GM12865 (cell line): ENCODE measurements at regions not wholly inside any gene's neighbourhood (a gene's known extent, or its start where the extent isn't known, plus 50 kb on each side); places are given as distances from the start of the nearest gene placed in this dataset.
"Not testable (repeated sequence)": the region's sequence is repeated elsewhere in the genome, so short reads cannot be mapped to it uniquely, and the experiment has no call there.

Experiments used
- DNase-seq: peaks from one replicate; pipeline ENCODE4 v3.0.0; 2010; ENCODE audit warnings: low read depth
- H3K4me3 ChIP-seq: 2 replicates; pipeline ENCODE4 v1.5.1; 2011; ENCODE audit warnings: mild to moderate bottlenecking, low read depth, low read length, control low read depth
- TF ChIP-seq, protein P1 (sequence below): IDR thresholded peaks from 2 replicates; pipeline ENCODE4 v1.5.1; 2011; ENCODE audit warnings: low read length, control low read depth, low read depth, inconsistent platforms; ENCODE audit not compliant: insufficient read depth; ENCODE audit errors: missing control alignments

DNA sequence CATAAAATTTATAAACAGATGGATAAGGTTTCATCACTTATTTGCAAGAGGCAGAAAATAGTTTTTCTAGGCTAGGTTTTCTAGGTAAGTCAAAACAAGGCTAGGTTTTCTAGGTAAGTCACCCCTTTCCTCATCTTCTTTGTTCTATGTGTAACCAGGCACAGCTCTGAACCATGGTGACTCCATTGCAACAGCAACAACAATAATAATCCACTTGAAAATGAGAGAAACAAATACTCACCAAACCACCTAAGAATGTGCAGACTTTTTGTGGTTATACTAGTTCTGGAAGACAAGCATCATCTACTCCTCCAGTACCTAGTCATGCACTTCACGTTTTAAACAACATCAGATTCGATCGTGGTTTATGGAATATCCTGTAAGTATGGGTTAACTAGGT is 237.4 kb upstream of the ACVR2A start:
- no peak overlapping the region for H3K4me3 ChIP-seq
- TF ChIP-seq, protein P1, sequence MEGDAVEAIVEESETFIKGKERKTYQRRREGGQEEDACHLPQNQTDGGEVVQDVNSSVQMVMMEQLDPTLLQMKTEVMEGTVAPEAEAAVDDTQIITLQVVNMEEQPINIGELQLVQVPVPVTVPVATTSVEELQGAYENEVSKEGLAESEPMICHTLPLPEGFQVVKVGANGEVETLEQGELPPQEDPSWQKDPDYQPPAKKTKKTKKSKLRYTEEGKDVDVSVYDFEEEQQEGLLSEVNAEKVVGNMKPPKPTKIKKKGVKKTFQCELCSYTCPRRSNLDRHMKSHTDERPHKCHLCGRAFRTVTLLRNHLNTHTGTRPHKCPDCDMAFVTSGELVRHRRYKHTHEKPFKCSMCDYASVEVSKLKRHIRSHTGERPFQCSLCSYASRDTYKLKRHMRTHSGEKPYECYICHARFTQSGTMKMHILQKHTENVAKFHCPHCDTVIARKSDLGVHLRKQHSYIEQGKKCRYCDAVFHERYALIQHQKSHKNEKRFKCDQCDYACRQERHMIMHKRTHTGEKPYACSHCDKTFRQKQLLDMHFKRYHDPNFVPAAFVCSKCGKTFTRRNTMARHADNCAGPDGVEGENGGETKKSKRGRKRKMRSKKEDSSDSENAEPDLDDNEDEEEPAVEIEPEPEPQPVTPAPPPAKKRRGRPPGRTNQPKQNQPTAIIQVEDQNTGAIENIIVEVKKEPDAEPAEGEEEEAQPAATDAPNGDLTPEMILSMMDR: no peak
- no peak for DNase-seq

DNA sequence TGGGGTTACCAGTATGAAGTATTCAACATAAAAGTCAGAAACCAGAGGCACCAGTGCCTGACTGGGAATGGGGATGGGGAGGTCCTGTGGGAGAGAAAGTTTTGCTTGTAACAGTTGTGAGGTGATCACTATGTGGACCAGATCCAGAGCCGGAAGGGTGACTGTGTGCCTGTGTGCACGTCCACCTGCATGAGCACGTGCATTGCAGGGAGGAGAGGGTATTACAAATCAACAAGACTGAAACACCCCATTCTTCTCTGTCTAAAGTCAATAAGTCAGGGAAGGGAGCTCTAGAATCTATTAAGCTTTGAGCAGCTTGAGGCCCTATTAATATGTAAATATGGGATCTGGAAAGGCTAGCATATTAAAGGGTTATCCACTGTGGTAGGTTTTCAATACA is 241.0 kb upstream of the ACVR2A start:
- DNase-seq: no peak
- no peak overlapping the region for H3K4me3 ChIP-seq
- TF ChIP-seq, protein P1: no peak

DNA sequence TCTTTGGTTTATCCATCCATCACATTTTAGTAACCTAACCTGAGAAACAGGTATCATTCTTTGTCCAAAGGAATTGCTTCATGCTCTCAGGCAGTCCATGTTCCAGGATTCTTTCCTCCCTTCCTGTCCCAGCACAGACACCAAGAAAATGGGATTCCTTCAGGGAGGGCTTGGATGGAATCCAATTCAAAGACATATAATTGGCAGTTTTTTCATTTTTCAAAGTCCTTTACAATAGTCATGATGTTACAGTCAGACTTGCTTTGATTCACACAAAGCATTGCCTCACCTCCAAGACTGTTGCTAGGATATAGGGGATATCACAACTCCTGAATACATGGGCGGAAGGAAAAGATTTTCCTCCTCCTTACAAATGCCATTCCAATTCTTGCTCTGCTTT is 241.4 kb upstream of the ACVR2A start:
- TF ChIP-seq, protein P1: no peak
- DNase-seq: no peak
- no peak overlapping the region for H3K4me3 ChIP-seq

DNA sequence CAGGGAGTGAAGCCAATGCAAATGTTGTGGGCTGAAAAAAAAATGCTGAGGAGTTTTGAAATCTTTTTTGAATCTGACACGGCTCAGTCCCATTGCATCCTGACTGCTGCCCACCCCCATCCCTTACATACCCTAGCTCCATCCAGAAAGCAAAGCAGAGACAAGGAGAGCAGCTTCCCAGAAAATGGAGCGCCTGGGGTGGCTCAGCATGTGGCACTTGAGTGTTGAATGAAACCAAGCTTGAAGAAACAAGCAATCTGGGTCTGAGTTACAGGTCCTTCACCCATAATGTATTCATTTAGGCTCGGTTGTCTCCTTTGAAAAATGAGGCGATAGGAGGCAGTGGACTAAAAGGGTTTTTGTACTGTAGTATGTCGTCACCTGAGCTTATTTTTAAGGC is 244.2 kb upstream of the ACVR2A start:
- no peak overlapping the region for H3K4me3 ChIP-seq
- TF ChIP-seq, protein P1: no peak
- DNase-seq: no peak

DNA sequence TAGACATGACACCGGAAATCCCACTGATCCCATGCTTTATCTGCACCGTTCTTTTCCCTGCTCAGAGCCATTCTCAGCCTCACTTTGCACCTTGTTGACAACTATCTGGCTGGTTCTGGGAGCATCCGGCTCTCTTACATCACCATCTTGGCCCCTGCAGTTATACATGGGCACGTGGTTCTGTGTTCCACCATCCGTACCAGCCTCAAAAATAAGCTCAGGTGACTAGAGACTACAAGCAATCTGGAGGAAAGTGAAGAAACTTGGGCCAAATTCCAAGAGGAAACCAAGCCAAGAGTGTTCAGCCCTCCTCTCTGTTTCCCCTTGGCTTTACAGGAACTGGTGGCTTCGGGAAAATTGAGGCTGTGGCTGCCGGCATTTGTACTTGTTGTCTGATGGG is 244.6 kb upstream of the ACVR2A start:
- no peak for DNase-seq
- TF ChIP-seq, protein P1: no peak
- H3K4me3 ChIP-seq: no peak overlapping the region

DNA sequence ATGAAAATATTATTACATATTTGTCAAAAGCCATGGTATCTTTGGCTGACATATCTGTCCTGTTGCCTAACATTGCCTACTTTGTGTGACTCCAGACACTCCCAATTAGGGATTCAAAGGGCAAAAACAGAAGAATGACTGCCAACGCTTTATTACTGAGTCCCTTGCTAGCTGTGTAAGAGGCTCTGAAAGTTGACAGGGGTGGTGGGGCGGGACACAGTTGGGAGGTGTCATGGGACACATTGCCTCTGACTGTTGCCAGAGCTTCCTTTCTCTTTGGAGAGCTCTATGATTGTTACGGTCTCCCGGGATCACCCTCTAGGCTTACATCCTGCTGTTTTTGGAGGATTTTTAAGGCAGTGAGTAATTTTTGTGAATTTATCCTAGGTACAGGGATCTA is 249.6 kb upstream of the ACVR2A start:
- no peak for DNase-seq
- TF ChIP-seq, protein P1: no peak
- H3K4me3 ChIP-seq: no peak overlapping the region

DNA sequence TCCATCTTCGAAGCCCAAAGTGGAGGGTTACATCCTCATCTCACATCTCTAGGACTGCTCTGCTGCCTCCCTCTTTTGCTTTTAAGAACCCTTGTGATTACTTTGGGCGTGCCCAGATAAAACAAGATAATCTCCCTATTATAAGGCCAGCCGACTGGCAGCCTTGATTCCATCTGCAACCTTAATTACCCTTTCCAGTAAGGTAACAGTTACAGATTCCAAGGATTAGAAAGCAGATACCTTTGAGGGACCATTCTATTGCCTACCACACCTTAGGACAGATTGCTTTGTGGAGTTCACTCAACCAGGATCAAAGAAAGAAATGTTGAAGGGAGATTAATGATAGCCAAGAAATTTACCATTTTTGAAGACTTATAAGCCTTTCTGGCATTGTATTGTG is 250.8 kb upstream of the ACVR2A start:
- no peak overlapping the region for H3K4me3 ChIP-seq
- TF ChIP-seq, protein P1: no peak
- DNase-seq: no peak

DNA sequence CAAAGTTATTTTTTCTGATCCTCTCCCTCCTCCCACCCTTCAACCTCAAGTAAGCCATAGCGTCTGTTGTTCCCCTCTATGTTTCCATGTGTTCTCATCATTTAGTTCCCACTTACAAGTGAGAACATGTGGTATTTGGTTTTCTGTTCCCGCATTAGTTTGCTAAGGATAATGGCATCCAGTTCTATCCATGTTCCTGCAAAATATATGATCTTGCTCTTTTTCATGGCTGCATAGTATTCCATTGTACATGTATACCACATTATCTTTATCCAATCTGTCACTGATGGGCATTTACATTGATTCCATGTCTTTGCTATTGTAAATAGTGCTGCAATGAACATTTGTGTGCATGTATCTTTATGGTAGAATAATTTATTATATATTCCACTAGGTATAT is 252.0 kb upstream of the ACVR2A start:
- not testable (repeated sequence) for H3K4me3 ChIP-seq, DNase-seq
